ENCODE measurements at regions not wholly inside any gene's neighbourhood (a gene's known extent, or its start where the extent isn't known, plus 50 kb on each side); places are given as distances from the start of the nearest gene placed in this dataset.

DNA sequence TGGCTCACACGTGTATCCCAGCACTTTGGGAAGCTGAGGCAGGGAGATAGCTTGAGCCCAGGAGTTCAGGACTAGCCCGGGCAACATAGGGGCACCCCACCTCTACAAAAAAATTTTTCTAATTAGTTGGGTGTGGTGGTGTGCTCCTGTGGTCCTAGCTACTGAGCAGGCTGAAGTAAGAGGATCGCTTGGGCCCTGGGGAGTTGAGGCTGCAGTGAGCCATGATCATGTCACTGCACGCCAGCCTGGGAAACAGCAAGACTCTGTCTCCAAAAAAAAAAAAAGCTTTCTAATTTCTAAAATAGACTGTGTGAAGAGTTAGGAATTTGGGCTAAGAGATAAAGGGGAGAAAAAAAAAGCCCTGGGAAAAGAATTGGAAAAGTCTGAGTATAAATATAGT lies 51.9 kb upstream of the NAB1 start:
- H3K4me1 ChIP-seq (ENCODE audit: control insufficient read depth in 1 of 2, insufficient read depth in 2 of 2, low read length in 2 of 2) = no peaks in the 10 kb centered on the region
- no peak overlapping the region for H3K4me2 ChIP-seq (replicated peaks; ENCODE audit: extremely low read depth, low read length, poor library complexity, severe bottlenecking)
- DNase-seq = no peak
- Mint-ChIP-seq H3K9me3 (peaks cover 0 to 3% (median 0%) of the 10 kb centered on the region in 7 donors), H3K27me3 (ENCODE audit: low read depth in 3 of 3) (no peaks in the 10 kb centered on the region), H3K4me1 (peaks cover 6% of the 10 kb centered on the region), H3K36me3 (no peaks in the 10 kb centered on the region), H3K4me3 (no peak overlapping the region), H3K27ac (no peak overlapping the region)
- no CpG with 5 or more reads among the region's 4 CpGs for WGBS (ENCODE audit: insufficient coverage)
- TF ChIP-seq, protein P1, sequence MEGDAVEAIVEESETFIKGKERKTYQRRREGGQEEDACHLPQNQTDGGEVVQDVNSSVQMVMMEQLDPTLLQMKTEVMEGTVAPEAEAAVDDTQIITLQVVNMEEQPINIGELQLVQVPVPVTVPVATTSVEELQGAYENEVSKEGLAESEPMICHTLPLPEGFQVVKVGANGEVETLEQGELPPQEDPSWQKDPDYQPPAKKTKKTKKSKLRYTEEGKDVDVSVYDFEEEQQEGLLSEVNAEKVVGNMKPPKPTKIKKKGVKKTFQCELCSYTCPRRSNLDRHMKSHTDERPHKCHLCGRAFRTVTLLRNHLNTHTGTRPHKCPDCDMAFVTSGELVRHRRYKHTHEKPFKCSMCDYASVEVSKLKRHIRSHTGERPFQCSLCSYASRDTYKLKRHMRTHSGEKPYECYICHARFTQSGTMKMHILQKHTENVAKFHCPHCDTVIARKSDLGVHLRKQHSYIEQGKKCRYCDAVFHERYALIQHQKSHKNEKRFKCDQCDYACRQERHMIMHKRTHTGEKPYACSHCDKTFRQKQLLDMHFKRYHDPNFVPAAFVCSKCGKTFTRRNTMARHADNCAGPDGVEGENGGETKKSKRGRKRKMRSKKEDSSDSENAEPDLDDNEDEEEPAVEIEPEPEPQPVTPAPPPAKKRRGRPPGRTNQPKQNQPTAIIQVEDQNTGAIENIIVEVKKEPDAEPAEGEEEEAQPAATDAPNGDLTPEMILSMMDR (IDR thresholded peaks at IDR 0.05) = no peak
- H3K9me3 ChIP-seq (replicated peaks in 1 of 2; ENCODE audit: control insufficient read depth in 1 of 2, insufficient read depth in 1 of 2, low read length in 2 of 2) = no peaks in the 10 kb centered on the region
- H3K27ac ChIP-seq (ENCODE audit: low read depth in 1 of 2, low read length in 2 of 2) = no peak overlapping the region
- no peak overlapping the region for H3K4me3 ChIP-seq (replicated peaks in 1 of 3; ENCODE audit: low read depth in 2 of 3, low read length in 3 of 3)
- no peak overlapping the region for H2AFZ ChIP-seq (ENCODE audit: insufficient read depth, low read depth, low read length, poor library complexity, severe bottlenecking)
- H3K79me2 ChIP-seq (ENCODE audit: insufficient read depth, low read length) = no peaks in the 10 kb centered on the region
- H3K9ac ChIP-seq (ENCODE audit: insufficient read depth, low read length, poor library complexity, severe bottlenecking) = no peak overlapping the region
- intact Hi-C loops (cut with micrococcal nuclease) = no loop called here
- no peaks in the 10 kb centered on the region for H4K20me1 ChIP-seq (ENCODE audit: insufficient read depth, low read length)
- H3K27me3 ChIP-seq (ENCODE audit: control insufficient read depth in 2 of 2, insufficient read depth in 2 of 2, low read length in 2 of 2) = no peaks in the 10 kb centered on the region
- H3K36me3 ChIP-seq (replicated peaks in 1 of 2; ENCODE audit: control insufficient read depth in 1 of 2, insufficient read depth in 2 of 2, low read length in 2 of 2) = no peaks in the 10 kb centered on the region

DNA sequence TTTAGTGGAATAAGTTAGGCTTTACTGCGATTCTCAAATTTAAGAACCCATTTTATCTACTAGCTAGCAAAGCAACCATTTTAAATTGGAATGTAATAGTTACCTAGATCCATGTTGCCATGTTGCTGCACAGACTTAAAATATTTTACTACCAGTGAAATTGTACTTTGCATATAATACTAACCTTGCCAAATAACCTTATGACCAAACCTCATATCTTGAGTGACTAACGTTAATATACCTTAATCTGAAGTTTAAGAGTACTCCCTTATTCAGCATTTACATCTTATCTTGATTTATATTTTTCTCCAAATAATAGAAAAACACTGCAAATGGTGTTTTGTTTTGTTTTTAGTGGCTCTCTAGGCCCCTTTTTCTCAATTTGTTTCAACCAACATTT lies 50.3 kb upstream of the NAB1 start:
- no peak for DNase-seq
- H3K4me1 Mint-ChIP-seq = peaks cover 6% of the 10 kb centered on the region
- H3K27me3 Mint-ChIP-seq (ENCODE audit: low read depth in 3 of 3) = no peaks in the 10 kb centered on the region
- Histone ChIP-seq H4K20me1 (ENCODE audit: insufficient read depth, low read length) (no peaks in the 10 kb centered on the region), H3K4me3 (replicated peaks in 1 of 3; ENCODE audit: low read depth in 2 of 3, low read length in 3 of 3) (no peak overlapping the region), H2AFZ (ENCODE audit: insufficient read depth, low read depth, low read length, poor library complexity, severe bottlenecking) (no peak overlapping the region), H3K4me2 (replicated peaks; ENCODE audit: extremely low read depth, low read length, poor library complexity, severe bottlenecking) (no peak overlapping the region), H3K27ac (ENCODE audit: low read depth in 1 of 2, low read length in 2 of 2) (no peak overlapping the region), H3K79me2 (ENCODE audit: insufficient read depth, low read length) (no peaks in the 10 kb centered on the region), H3K36me3 (replicated peaks in 1 of 2; ENCODE audit: control insufficient read depth in 1 of 2, insufficient read depth in 2 of 2, low read length in 2 of 2) (no peaks in the 10 kb centered on the region), H3K27me3 (ENCODE audit: control insufficient read depth in 2 of 2, insufficient read depth in 2 of 2, low read length in 2 of 2) (no peaks in the 10 kb centered on the region), H3K9me3 (replicated peaks in 1 of 2; ENCODE audit: control insufficient read depth in 1 of 2, insufficient read depth in 1 of 2, low read length in 2 of 2) (no peaks in the 10 kb centered on the region), H3K4me1 (ENCODE audit: control insufficient read depth in 1 of 2, insufficient read depth in 2 of 2, low read length in 2 of 2) (no peaks in the 10 kb centered on the region), H3K9ac (ENCODE audit: insufficient read depth, low read length, poor library complexity, severe bottlenecking) (no peak overlapping the region)
- peaks cover 0 to 3% (median 0%) of the 10 kb centered on the region in 7 donors for H3K9me3 Mint-ChIP-seq
- H3K36me3 Mint-ChIP-seq = no peaks in the 10 kb centered on the region
- H3K27ac Mint-ChIP-seq = no peak overlapping the region
- intact Hi-C loops (cut with micrococcal nuclease) = no loop called here
- no CpG with 5 or more reads among the region's 2 CpGs for WGBS (ENCODE audit: insufficient coverage)
- TF ChIP-seq, protein P1 (IDR thresholded peaks at IDR 0.05) = no peak
- no peak overlapping the region for H3K4me3 Mint-ChIP-seq
